ENCODE measurements at regions not wholly inside any gene's neighbourhood (a gene's known extent, or its start where the extent isn't known, plus 50 kb on each side); places are given as distances from the start of the nearest gene placed in this dataset.

- Mint-ChIP-seq H3K27ac (no peak overlapping the region), H3K4me3 (no peak overlapping the region), H3K27me3 (peaks cover 0 to 18% (median 9%) of the 10 kb centered on the region in 5 donors), H3K4me1 (no peaks in the 10 kb centered on the region), H3K36me3 (no peaks in the 10 kb centered on the region), H3K9me3 (no peaks in the 10 kb centered on the region)
- H3K9me3 ChIP-seq (ENCODE audit: control insufficient read depth in 2 of 3, low read length in 3 of 3): no peaks in the 10 kb centered on the region
- ATAC-seq (no peak), DNase-seq (no peak)
- ChIA-PET POLR2A (no interaction called here), CTCF (no interaction called here)
- intact Hi-C loops (cut with micrococcal nuclease): no loop called here
- H3K36me3 ChIP-seq (ENCODE audit: control insufficient read depth in 2 of 3, insufficient read depth in 3 of 3, low read length in 3 of 3): no peaks in the 10 kb centered on the region
- H3K27ac ChIP-seq (ENCODE audit: low read depth, low read length): no peak overlapping the region
- H3K4me1 ChIP-seq (ENCODE audit: control insufficient read depth in 2 of 2, insufficient read depth in 2 of 2, low read length in 2 of 2): no peaks in the 10 kb centered on the region
- H3K4me3 ChIP-seq (ENCODE audit: low read length): no peak overlapping the region
- no peaks in the 10 kb centered on the region for H3K27me3 ChIP-seq (ENCODE audit: control insufficient read depth in 2 of 2, insufficient read depth in 2 of 2, low read length in 2 of 2)
Measured at GRCh38 chr4:155565776-155566175, 100.9 kb upstream of the GUCY1A1 start.

DNA sequence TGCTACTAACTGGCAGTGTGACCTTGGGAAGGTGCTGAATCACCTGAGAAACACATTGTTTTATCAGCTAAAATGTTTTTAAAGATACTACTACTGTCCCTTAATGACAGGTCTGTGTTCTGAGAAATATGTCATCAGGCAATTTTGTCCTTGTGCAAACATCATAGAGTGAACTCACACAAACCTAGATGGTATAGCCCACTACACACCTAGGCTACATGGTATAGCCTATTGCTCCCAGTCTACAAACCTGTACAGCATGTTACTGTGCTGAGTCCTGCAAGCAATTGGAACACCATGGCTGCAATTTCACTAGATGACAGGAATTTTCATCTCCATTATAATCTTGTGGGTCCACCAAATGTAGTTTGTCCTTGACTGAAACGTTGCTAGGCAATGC is 101.3 kb upstream of the GUCY1A1 start:
- no peaks in the 10 kb centered on the region for H3K36me3 ChIP-seq (ENCODE audit: control insufficient read depth in 2 of 3, insufficient read depth in 3 of 3, low read length in 3 of 3)
- no peaks in the 10 kb centered on the region for H3K9me3 ChIP-seq (ENCODE audit: control insufficient read depth in 2 of 3, low read length in 3 of 3)
- Mint-ChIP-seq H3K9me3 (no peaks in the 10 kb centered on the region), H3K27me3 (peaks cover 0 to 15% (median 9%) of the 10 kb centered on the region in 5 donors), H3K4me1 (no peaks in the 10 kb centered on the region), H3K4me3 (no peak overlapping the region), H3K36me3 (no peaks in the 10 kb centered on the region), H3K27ac (no peak overlapping the region)
- H3K27ac ChIP-seq (ENCODE audit: low read depth, low read length): no peak overlapping the region
- no peaks in the 10 kb centered on the region for H3K27me3 ChIP-seq (ENCODE audit: control insufficient read depth in 2 of 2, insufficient read depth in 2 of 2, low read length in 2 of 2)
- CTCF ChIA-PET: no interaction called here
- POLR2A ChIA-PET: no interaction called here
- intact Hi-C loops (cut with micrococcal nuclease): no loop called here
- DNase-seq (no peak), ATAC-seq (no peak)
- no peak overlapping the region for H3K4me3 ChIP-seq (ENCODE audit: low read length)
- no peaks in the 10 kb centered on the region for H3K4me1 ChIP-seq (ENCODE audit: control insufficient read depth in 2 of 2, insufficient read depth in 2 of 2, low read length in 2 of 2)

DNA sequence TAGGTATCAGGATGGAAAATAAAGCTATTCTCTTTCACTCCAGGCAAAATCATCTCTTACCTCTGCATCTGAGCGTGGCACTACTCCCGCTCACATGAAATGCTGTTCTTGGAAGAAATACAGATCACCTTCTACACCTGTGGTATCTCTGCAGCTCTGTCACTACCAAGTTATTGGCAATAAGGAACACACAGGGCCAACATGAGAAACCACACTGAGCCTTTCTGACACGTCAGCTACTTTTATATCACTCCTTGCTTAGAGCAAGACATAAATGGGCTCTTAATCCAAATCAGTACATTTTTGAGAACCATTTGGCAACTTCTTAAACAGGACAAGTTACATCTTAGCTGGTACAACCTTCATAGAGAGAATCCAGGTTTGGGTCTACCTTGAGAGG is 101.8 kb upstream of the GUCY1A1 start:
- no peak overlapping the region for H3K27ac ChIP-seq (ENCODE audit: low read depth, low read length)
- CTCF ChIA-PET: no interaction called here
- intact Hi-C loops (cut with micrococcal nuclease): no loop called here
- DNase-seq (no peak), ATAC-seq (no peak)
- Mint-ChIP-seq H3K4me1 (no peaks in the 10 kb centered on the region), H3K27me3 (peaks cover 0 to 12% (median 9%) of the 10 kb centered on the region in 5 donors), H3K4me3 (no peak overlapping the region), H3K36me3 (no peaks in the 10 kb centered on the region), H3K27ac (no peak overlapping the region), H3K9me3 (no peaks in the 10 kb centered on the region)
- POLR2A ChIA-PET: no interaction called here
- no peaks in the 10 kb centered on the region for H3K4me1 ChIP-seq (ENCODE audit: control insufficient read depth in 2 of 2, insufficient read depth in 2 of 2, low read length in 2 of 2)
- H3K36me3 ChIP-seq (ENCODE audit: control insufficient read depth in 2 of 3, insufficient read depth in 3 of 3, low read length in 3 of 3): no peaks in the 10 kb centered on the region
- no peak overlapping the region for H3K4me3 ChIP-seq (ENCODE audit: low read length)
- no peaks in the 10 kb centered on the region for H3K9me3 ChIP-seq (ENCODE audit: control insufficient read depth in 2 of 3, low read length in 3 of 3)
- no peaks in the 10 kb centered on the region for H3K27me3 ChIP-seq (ENCODE audit: control insufficient read depth in 2 of 2, insufficient read depth in 2 of 2, low read length in 2 of 2)

- H3K9me3 Mint-ChIP-seq: no peaks in the 10 kb centered on the region
- H3K9me3 ChIP-seq (ENCODE audit: control insufficient read depth in 2 of 3, low read length in 3 of 3): no peaks in the 10 kb centered on the region
- no peak overlapping the region for H3K27ac Mint-ChIP-seq
- no peaks in the 10 kb centered on the region for H3K36me3 ChIP-seq (ENCODE audit: control insufficient read depth in 2 of 3, insufficient read depth in 3 of 3, low read length in 3 of 3)
- DNase-seq (no peak), ATAC-seq (no peak)
- H3K4me1 Mint-ChIP-seq: no peaks in the 10 kb centered on the region
- H3K27ac ChIP-seq (ENCODE audit: low read depth, low read length): no peak overlapping the region
- POLR2A ChIA-PET: no interaction called here
- intact Hi-C loops (cut with micrococcal nuclease): no loop called here
- no peaks in the 10 kb centered on the region for H3K36me3 Mint-ChIP-seq
- H3K27me3 Mint-ChIP-seq: peaks cover 0 to 12% (median 8%) of the 10 kb centered on the region in 5 donors
- CTCF ChIA-PET: no interaction called here
- no peak overlapping the region for H3K4me3 ChIP-seq (ENCODE audit: low read length)
- H3K27me3 ChIP-seq (ENCODE audit: control insufficient read depth in 2 of 2, insufficient read depth in 2 of 2, low read length in 2 of 2): no peaks in the 10 kb centered on the region
- no peaks in the 10 kb centered on the region for H3K4me1 ChIP-seq (ENCODE audit: control insufficient read depth in 2 of 2, insufficient read depth in 2 of 2, low read length in 2 of 2)
- H3K4me3 Mint-ChIP-seq: no peak overlapping the region
Measured at GRCh38 chr4:155564086-155564485, 102.6 kb upstream of the GUCY1A1 start.

DNA sequence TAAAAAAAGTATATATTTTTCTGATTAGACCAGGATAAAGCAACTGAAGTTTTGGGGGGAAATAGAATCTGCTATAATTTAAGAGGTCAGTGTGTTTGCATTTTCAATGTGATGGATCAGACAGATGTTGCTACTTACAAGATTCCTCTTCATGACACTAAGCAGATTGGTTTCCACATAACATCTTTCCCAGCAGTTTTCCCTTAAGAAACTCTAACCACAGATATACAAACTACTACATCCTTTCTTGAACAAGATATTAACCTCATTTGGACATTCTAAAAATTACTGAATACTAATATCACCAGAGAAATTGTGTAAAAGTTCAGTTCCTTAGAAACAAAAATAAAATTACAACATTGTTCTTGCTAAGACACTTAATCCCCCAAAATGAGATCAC is 106.7 kb upstream of the GUCY1A1 start:
- DNase-seq (no peak), ATAC-seq (no peak)
- no peaks in the 10 kb centered on the region for H3K4me1 Mint-ChIP-seq
- no peak overlapping the region for H3K27ac Mint-ChIP-seq
- ChIA-PET CTCF (no interaction called here), POLR2A (no interaction called here)
- Histone ChIP-seq H3K27me3 (ENCODE audit: control insufficient read depth in 2 of 2, insufficient read depth in 2 of 2, low read length in 2 of 2) (no peaks in the 10 kb centered on the region), H3K9me3 (ENCODE audit: control insufficient read depth in 2 of 3, low read length in 3 of 3) (no peaks in the 10 kb centered on the region), H3K4me1 (ENCODE audit: control insufficient read depth in 2 of 2, insufficient read depth in 2 of 2, low read length in 2 of 2) (no peaks in the 10 kb centered on the region), H3K36me3 (ENCODE audit: control insufficient read depth in 2 of 3, insufficient read depth in 3 of 3, low read length in 3 of 3) (no peaks in the 10 kb centered on the region), H3K4me3 (ENCODE audit: low read length) (no peak overlapping the region), H3K27ac (ENCODE audit: low read depth, low read length) (no peak overlapping the region)
- peaks cover 0 to 8% (median 0%) of the 10 kb centered on the region in 11 donors for H3K9me3 Mint-ChIP-seq
- peaks cover 0 to 12% (median 4%) of the 10 kb centered on the region in 5 donors for H3K27me3 Mint-ChIP-seq
- no peaks in the 10 kb centered on the region for H3K36me3 Mint-ChIP-seq
- H3K4me3 Mint-ChIP-seq: no peak overlapping the region
- intact Hi-C loops (cut with micrococcal nuclease): no loop called here

DNA sequence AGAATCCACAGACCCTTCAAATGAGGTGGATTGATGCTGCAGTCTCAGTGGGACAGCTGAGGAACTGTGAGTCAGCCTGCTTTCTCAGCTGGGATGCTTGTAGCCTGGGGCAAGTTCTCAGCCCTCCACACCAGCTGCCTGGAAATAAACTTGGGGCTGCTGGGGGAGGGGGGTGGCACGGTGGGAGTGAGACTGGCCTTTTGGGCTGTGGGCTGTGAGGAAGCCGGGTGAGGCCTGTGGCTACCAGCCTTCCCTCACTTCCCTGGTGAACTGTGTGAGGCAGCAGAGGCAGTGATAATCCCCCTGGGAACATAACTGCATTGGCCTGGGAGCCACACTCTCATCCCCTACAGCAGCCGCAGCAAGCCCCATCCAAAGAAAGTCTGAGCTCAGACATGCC is 114.5 kb upstream of the GUCY1A1 start:
- Mint-ChIP-seq H3K4me3 (no peak overlapping the region), H3K27me3 (peaks cover 0 to 6% (median 0%) of the 10 kb centered on the region in 5 donors), H3K36me3 (peaks cover 0 to 5% (median 0%) of the 10 kb centered on the region in 5 donors), H3K9me3 (peaks cover 2 to 21% (median 6%) of the 10 kb centered on the region in 11 donors), H3K27ac (no peak overlapping the region), H3K4me1 (no peaks in the 10 kb centered on the region)
- intact Hi-C loops (cut with micrococcal nuclease): no loop called here
- Histone ChIP-seq H3K27me3 (ENCODE audit: control insufficient read depth in 2 of 2, insufficient read depth in 2 of 2, low read length in 2 of 2) (no peaks in the 10 kb centered on the region), H3K4me3 (ENCODE audit: low read length) (no peak overlapping the region), H3K36me3 (ENCODE audit: control insufficient read depth in 2 of 3, insufficient read depth in 3 of 3, low read length in 3 of 3) (no peaks in the 10 kb centered on the region), H3K9me3 (ENCODE audit: control insufficient read depth in 2 of 3, low read length in 3 of 3) (peaks cover 0 to 4% (median 0%) of the 10 kb centered on the region in 3 experiments), H3K27ac (ENCODE audit: low read depth, low read length) (no peak overlapping the region), H3K4me1 (ENCODE audit: control insufficient read depth in 2 of 2, insufficient read depth in 2 of 2, low read length in 2 of 2) (no peaks in the 10 kb centered on the region)
- DNase-seq (no peak), ATAC-seq (no peak)
- ChIA-PET POLR2A (no interaction called here), CTCF (no interaction called here)

- Mint-ChIP-seq H3K9me3 (peaks cover 0 to 12% (median 4%) of the 10 kb centered on the region in 11 donors), H3K4me1 (no peaks in the 10 kb centered on the region), H3K27me3 (peaks cover 0 to 6% (median 0%) of the 10 kb centered on the region in 5 donors), H3K4me3 (no peak overlapping the region), H3K27ac (no peak overlapping the region), H3K36me3 (peaks cover 0 to 5% (median 0%) of the 10 kb centered on the region in 5 donors)
- H3K27me3 ChIP-seq (ENCODE audit: control insufficient read depth in 2 of 2, insufficient read depth in 2 of 2, low read length in 2 of 2): no peaks in the 10 kb centered on the region
- H3K4me3 ChIP-seq (ENCODE audit: low read length): no peak overlapping the region
- ChIA-PET POLR2A (interaction anchor here (0.5 kb wide), 1 partner anchor 712 kb away, joined by 3 read pairs; no protein-coding TSS in a partner anchor), CTCF (no interaction called here)
- H3K36me3 ChIP-seq (ENCODE audit: control insufficient read depth in 2 of 3, insufficient read depth in 3 of 3, low read length in 3 of 3): no peaks in the 10 kb centered on the region
- DNase-seq: no peak
- peaks cover 0 to 4% (median 0%) of the 10 kb centered on the region in 3 experiments for H3K9me3 ChIP-seq (ENCODE audit: control insufficient read depth in 2 of 3, low read length in 3 of 3)
- intact Hi-C loops (cut with micrococcal nuclease): no loop called here
- no peaks in the 10 kb centered on the region for H3K4me1 ChIP-seq (ENCODE audit: control insufficient read depth in 2 of 2, insufficient read depth in 2 of 2, low read length in 2 of 2)
- no peak for ATAC-seq
- H3K27ac ChIP-seq (ENCODE audit: low read depth, low read length): no peak overlapping the region
Measured at GRCh38 chr4:155548173-155548572, 118.5 kb upstream of the GUCY1A1 start.

Measured in naive thymus-derived CD4-positive, alpha-beta T cell (primary cell).